GM12878 (cell line): ENCODE measurements at regions not wholly inside any gene's neighbourhood (a gene's known extent, or its start where the extent isn't known, plus 50 kb on each side); places are given as distances from the start of the nearest gene placed in this dataset.

Source experiments
- ATAC-seq: fragments of 200-7000 bp; cut with Tn5 transposase; 3 replicates; pipeline ENCODE4 v1.9.1; 2020; ENCODE audit warnings: mild to moderate bottlenecking, moderate library complexity
- BruUV-seq: library from RNA; stranded (reverse); fragments of 400-500 nt; replicated peaks from 2 replicates; lab custom pipeline; 2021; lab: Mats Ljungman, UMichigan
- CTCF ChIA-PET: fragments of 300-600 bp; sonication (Branson Sonifier 250); formaldehyde crosslinking; extraction: SDS; loops from one replicate; lab custom pipeline; 2021; ENCODE audit warnings: inconsistent platforms; lab: Yijun Ruan, JAX
- POLR2A ChIA-PET: fragments of 350-600 bp; formaldehyde crosslinking; extraction: SDS; loops from one replicate; lab custom pipeline; 2021; ENCODE audit warnings: inconsistent platforms; lab: Charles Lee
- RAD21 ChIA-PET: fragments of 300-600 bp; sonication (Branson Sonifier 250); formaldehyde crosslinking; loops from one replicate; lab custom pipeline; 2023; ENCODE audit warnings: antibody characterized with exemption; ENCODE audit not compliant: unreplicated experiment; lab: Charles Lee
- SMC1A ChIA-PET: fragments of 300-600 bp; sonication (Branson Sonifier 250); formaldehyde crosslinking; loops from one replicate; lab custom pipeline; 2023; ENCODE audit not compliant: unreplicated experiment, uncharacterized antibody; lab: Charles Lee
- DNase-seq: peaks from one replicate; pipeline ENCODE4 v3.0.0-alpha.2; 2011; ENCODE audit warnings: low read depth, low spot score
- FAIRE-seq: peaks from 3 replicates; lab custom pipeline; 2011; peaks lifted over from hg19 to GRCh38; lab: Jason Lieb, UNC
- H2AFZ ChIP-seq: 2 replicates; pipeline ENCODE4 v1.6.0; 2011; ENCODE audit warnings: low read depth, low read length, control low read depth; ENCODE audit not compliant: control insufficient read depth
- H3K27ac ChIP-seq: 2 replicates; pipeline ENCODE4 v1.5.1; 2011; ENCODE audit warnings: control low read depth; ENCODE audit not compliant: control insufficient read depth, insufficient read depth
- H3K27me3 ChIP-seq, 2 experiments: replicated peaks in 1 of 2; 2 replicates each; pipeline versions ENCODE4 v1.6.0 to v1.6.1; 2011; ENCODE audit warnings: low read length in 1 of 2; ENCODE audit not compliant: control insufficient read depth in 2 of 2, insufficient read depth in 2 of 2
- H3K36me3 ChIP-seq, 2 experiments: 2 replicates each; pipeline ENCODE4 v1.5.1; 2011; ENCODE audit warnings: low read length in 1 of 2; ENCODE audit not compliant: control insufficient read depth in 2 of 2, insufficient read depth in 2 of 2
- H3K4me1 ChIP-seq: 2 replicates; pipeline ENCODE4 v1.6.1; 2011; ENCODE audit warnings: mild to moderate bottlenecking, low read length, moderate library complexity, mixed read lengths; ENCODE audit not compliant: control insufficient read depth, insufficient read depth
- H3K4me2 ChIP-seq: 2 replicates; pipeline ENCODE4 v1.6.0; 2011; ENCODE audit warnings: control low read depth; ENCODE audit not compliant: control insufficient read depth, insufficient read depth
- H3K4me3 ChIP-seq: fragments of 200-600 bp; sonication (generic); 2 replicates; pipeline ENCODE4 v1.5.1; 2016
- H3K79me2 ChIP-seq: 2 replicates; pipeline ENCODE4 v1.6.0; 2011; ENCODE audit warnings: low read length; ENCODE audit not compliant: control insufficient read depth, insufficient read depth
- H3K9ac ChIP-seq: 2 replicates; pipeline ENCODE4 v1.8.0; 2011; ENCODE audit warnings: low read length, control low read depth, mixed read lengths; ENCODE audit not compliant: control insufficient read depth, insufficient read depth
- H3K9me3 ChIP-seq: replicated peaks from 3 replicates; pipeline ENCODE4 v1.5.1; 2011; ENCODE audit warnings: mild to moderate bottlenecking, low read length; ENCODE audit not compliant: control insufficient read depth, insufficient read depth
- H4K20me1 ChIP-seq: 2 replicates; pipeline ENCODE4 v1.6.0; 2011; ENCODE audit not compliant: control insufficient read depth, insufficient read depth
- CREM ChIP-seq: IDR thresholded peaks from 2 replicates; pipeline ENCODE4 v1.6.1; 2014; ENCODE audit warnings: antibody characterized with exemption, low read depth
- E2F4 ChIP-seq: IDR thresholded peaks from 2 replicates; pipeline ENCODE4 v1.6.1; 2012; ENCODE audit warnings: low read depth, low read length, improper control_type of control experiment
- FOXK2 ChIP-seq: fragments of 450-650 bp; IDR thresholded peaks from 2 replicates; pipeline ENCODE4 v1.6.1; 2017; ENCODE audit warnings: mild to moderate bottlenecking, moderate library complexity
- IRF3 ChIP-seq: fragments of 450-650 bp; IDR thresholded peaks from 2 replicates; pipeline ENCODE4 v1.6.1; 2014; ENCODE audit warnings: mild to moderate bottlenecking
- IRF5 ChIP-seq: fragments of 450-650 bp; IDR thresholded peaks from 2 replicates; pipeline ENCODE4 v1.6.1; 2017; ENCODE audit warnings: borderline replicate concordance
- MTA3 ChIP-seq: IDR thresholded peaks from 2 replicates; pipeline ENCODE4 v1.6.1; 2012; ENCODE audit warnings: low read length, inconsistent platforms, borderline replicate concordance
- POLR2AphosphoS5 ChIP-seq: IDR thresholded peaks from 2 replicates; pipeline ENCODE4 v1.6.1; 2011; ENCODE audit warnings: mild to moderate bottlenecking, low read length, inconsistent platforms
- RFX5 ChIP-seq: IDR thresholded peaks from 2 replicates; pipeline ENCODE4 v1.6.1; 2011; ENCODE audit warnings: low read depth, low read length, improper control_type of control experiment
- SREBF2 ChIP-seq: IDR thresholded peaks from 2 replicates; pipeline ENCODE4 v1.6.1; 2012; ENCODE audit warnings: mild to moderate bottlenecking, low read length
- ZBTB40 ChIP-seq: fragments of 450-650 bp; IDR thresholded peaks from 2 replicates; pipeline ENCODE4 v1.6.1; 2016; ENCODE audit warnings: mild to moderate bottlenecking, moderate library complexity, borderline replicate concordance
- WGBS: methylation state at CpG from one replicate; pipeline ENCODE4 v1.1.6; 2016; ENCODE audit warnings: low lambda C conversion rate; ENCODE audit not compliant: insufficient replicate concordance, insufficient coverage; ENCODE audit errors: missing lambda C conversion rate; 5-methylcytosine and 5-hydroxymethylcytosine counted together
- in situ Hi-C: fragments of 300-500 bp; cut with MboI; formaldehyde crosslinking; loops from 9 replicates; pipeline ENCODE4 v1.14.3; 2018; ENCODE audit warnings: mixed read lengths
- intact Hi-C: fragments of 100-400 bp; cut with micrococcal nuclease; formaldehyde crosslinking; loops from one replicate; pipeline ENCODE4 v1.14.2; 2022; ENCODE audit not compliant: unreplicated experiment

GRCh38 chr9:17017931-17018491, 116.8 kb upstream of the CNTLN start:
- TF ChIP-seq POLR2AphosphoS5 (no peak), FOXK2 (peak; percentile 28; the same call in 1 of the 2 replicates)
- H3K79me2 ChIP-seq: no peaks in the 10 kb centered on the region
- BruUV-seq: no TSS peak
- WGBS: 40% methylated on average over 10 of the region's 10 CpGs
- ATAC-seq (peak; percentile 46), DNase-seq (no peak), FAIRE-seq (no peak)
- SMC1A ChIA-PET: interaction anchor here (1.3 to 2.1 kb wide), 4 partner anchors 8 to 18 kb away, joined by 3 to 7 read pairs (median 4); no protein-coding TSS in a partner anchor
- POLR2A ChIA-PET: interaction anchor here (1.4 kb wide), 1 partner anchor 8 kb away, joined by 3 read pairs; no protein-coding TSS in a partner anchor
- in situ Hi-C loops (no loop called here), intact Hi-C loops (no loop called here)
- no peaks in the 10 kb centered on the region for H4K20me1 ChIP-seq
- CTCF ChIA-PET: no interaction called here
- no peak overlapping the region for H3K4me2 ChIP-seq
- no peaks in the 10 kb centered on the region for H3K36me3 ChIP-seq
- no peak overlapping the region for H2AFZ ChIP-seq
- no peaks in the 10 kb centered on the region for H3K27me3 ChIP-seq
- no peak overlapping the region for H3K27ac ChIP-seq
- H3K4me1 ChIP-seq: no peaks in the 10 kb centered on the region
- no peak overlapping the region for H3K4me3 ChIP-seq
- H3K9me3 ChIP-seq: no peaks in the 10 kb centered on the region
- no peak overlapping the region for H3K9ac ChIP-seq
- RAD21 ChIA-PET: no interaction called here

GRCh38 chr9:17013891-17014290, 120.9 kb upstream of the CNTLN start:
- BruUV-seq: no TSS peak
- no peak for DNase-seq
- Histone ChIP-seq H3K36me3 (no peaks in the 10 kb centered on the region), H3K79me2 (no peaks in the 10 kb centered on the region), H3K4me2 (no peak overlapping the region), H3K4me1 (no peaks in the 10 kb centered on the region), H3K27ac (no peak overlapping the region), H3K27me3 (no peaks in the 10 kb centered on the region), H4K20me1 (no peaks in the 10 kb centered on the region), H3K9me3 (no peaks in the 10 kb centered on the region), H2AFZ (no peak overlapping the region), H3K9ac (no peak overlapping the region), H3K4me3 (no peak overlapping the region)
- SMC1A ChIA-PET: interaction anchor here (1.0 kb wide), 1 partner anchor 13 kb away, joined by 4 read pairs; no protein-coding TSS in a partner anchor
- WGBS: 0% methylated on average over 3 of the region's 3 CpGs
- FAIRE-seq: no peak
- POLR2A ChIA-PET: no interaction called here
- ATAC-seq: no peak
- CTCF ChIA-PET: no interaction called here
- intact Hi-C loops (no loop called here), in situ Hi-C loops (no loop called here)
- RAD21 ChIA-PET: interaction anchor here (0.6 kb wide), 1 partner anchor 14 kb away, joined by 3 read pairs; no protein-coding TSS in a partner anchor
- TF ChIP-seq ZBTB40: no peak
- no peak for TF ChIP-seq SREBF2
- TF ChIP-seq RFX5: no peak
- no peak for TF ChIP-seq CREM
- no peak for TF ChIP-seq MTA3
- no peak for TF ChIP-seq IRF3
- TF ChIP-seq IRF5: no peak
- no peak for TF ChIP-seq E2F4
